ENCODE measurements at regions not wholly inside any gene's neighbourhood (a gene's known extent, or its start where the extent isn't known, plus 50 kb on each side); places are given as distances from the start of the nearest gene placed in this dataset.

- no peak for TF ChIP-seq EP300 (IDR thresholded peaks at IDR 0.05)
- no peak for TF ChIP-seq CTCF (IDR thresholded peaks at IDR 0.05)
- TF ChIP-seq POLR2A (IDR thresholded peaks at IDR 0.05; ENCODE audit: low read depth), result no peak
- no peak for TF ChIP-seq POLR2AphosphoS5 (IDR thresholded peaks at IDR 0.05)
Observed at GRCh38 chr18:45557287-45557686, 58.0 kb upstream of the SLC14A2 start.
